GM13976 (cell line): ENCODE measurements at regions not wholly inside any gene's neighbourhood (a gene's known extent, or its start where the extent isn't known, plus 50 kb on each side); places are given as distances from the start of the nearest gene placed in this dataset.

Experiments used
- DNase-seq: peaks from one replicate; pipeline ENCODE4 v3.0.0; 2012; ENCODE audit warnings: low spot score
- CTCF ChIP-seq: IDR thresholded peaks from 2 replicates; pipeline ENCODE4 v1.5.1; 2012; ENCODE audit warnings: borderline replicate concordance, mild to moderate bottlenecking; ENCODE audit not compliant: insufficient read depth; ENCODE audit errors: extremely low read depth, missing control alignments, control extremely low read depth
- in situ Hi-C: fragments of 300-500 bp; cut with MboI; formaldehyde crosslinking; loops from one replicate; pipeline ENCODE4 v1.12.0; 2022; ENCODE audit warnings: low sequenced_read_pairs, mixed read lengths, inconsistent platforms; ENCODE audit not compliant: unreplicated experiment

- TF ChIP-seq CTCF: no peak
- in situ Hi-C loops: no loop called here
- DNase-seq: no peak
Measured at GRCh38 chr10:52911163-52911562, 138.6 kb upstream of the MBL2 start.

- DNase-seq: no peak
- in situ Hi-C loops: no loop called here
- no peak for TF ChIP-seq CTCF
Measured at GRCh38 chr10:52908478-52908877, 135.9 kb upstream of the MBL2 start.

- DNase-seq: no peak
- TF ChIP-seq CTCF: no peak
Measured at GRCh38 chr10:52906046-52906445, 133.5 kb upstream of the MBL2 start.

GRCh38 chr10:52903397-52903938, 130.9 kb upstream of the MBL2 start:
- no peak for TF ChIP-seq CTCF
- DNase-seq: no peak
- in situ Hi-C loops: no loop called here

More at GRCh38 chr10:52906046-52906445, 133.5 kb upstream of the MBL2 start:
- in situ Hi-C loops: no loop called here

- in situ Hi-C loops: no loop called here
- no peak for DNase-seq
- TF ChIP-seq CTCF: no peak
Measured at GRCh38 chr10:52900593-52900992, 128.0 kb upstream of the MBL2 start.

- in situ Hi-C loops: no loop called here
- no peak for DNase-seq
- TF ChIP-seq CTCF: no peak
Measured at GRCh38 chr10:52897162-52897561, 124.6 kb upstream of the MBL2 start.

- TF ChIP-seq CTCF: no peak
- DNase-seq: no peak
- in situ Hi-C loops: no loop called here
Measured at GRCh38 chr10:52895059-52895458, 122.5 kb upstream of the MBL2 start.
